Myocyte (in vitro differentiated cells): ENCODE measurements at regions not wholly inside any gene's neighbourhood (a gene's known extent, or its start where the extent isn't known, plus 50 kb on each side); places are given as distances from the start of the nearest gene placed in this dataset.

Source experiments
- DNase-seq: peaks from one replicate; pipeline ENCODE4 v3.0.0-alpha.2; 2012; ENCODE audit warnings: low read depth

- no peak for DNase-seq
Measured at GRCh38 chr11:39145346-39145745, 2314.1 kb downstream of the LRRC4C start.

GRCh38 chr11:39144351-39145130, 2314.9 kb downstream of the LRRC4C start:
- DNase-seq: no peak

- no peak for DNase-seq
Measured at GRCh38 chr11:39139581-39139980, 2319.9 kb downstream of the LRRC4C start.

DNA sequence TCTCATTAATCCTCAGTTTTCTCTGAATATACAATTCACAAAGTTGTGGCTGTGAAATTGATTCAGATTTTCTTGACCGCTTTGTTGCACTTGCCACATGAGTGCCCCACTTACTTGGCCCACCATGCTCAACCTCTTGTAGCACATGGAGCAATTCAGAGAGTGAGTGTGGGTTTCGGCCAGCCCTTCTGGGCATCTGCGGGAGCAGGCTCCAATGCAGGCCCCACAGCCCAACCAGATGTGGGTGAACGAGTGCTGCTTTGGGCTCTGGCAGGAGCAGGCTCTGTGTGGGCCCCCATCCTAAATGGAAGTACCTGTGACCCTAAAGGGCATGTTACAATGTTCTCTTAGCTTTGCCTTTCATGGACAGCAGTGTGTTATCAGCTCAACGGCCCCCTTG, 2338.6 kb downstream of the LRRC4C start:
- DNase-seq: no peak

DNA sequence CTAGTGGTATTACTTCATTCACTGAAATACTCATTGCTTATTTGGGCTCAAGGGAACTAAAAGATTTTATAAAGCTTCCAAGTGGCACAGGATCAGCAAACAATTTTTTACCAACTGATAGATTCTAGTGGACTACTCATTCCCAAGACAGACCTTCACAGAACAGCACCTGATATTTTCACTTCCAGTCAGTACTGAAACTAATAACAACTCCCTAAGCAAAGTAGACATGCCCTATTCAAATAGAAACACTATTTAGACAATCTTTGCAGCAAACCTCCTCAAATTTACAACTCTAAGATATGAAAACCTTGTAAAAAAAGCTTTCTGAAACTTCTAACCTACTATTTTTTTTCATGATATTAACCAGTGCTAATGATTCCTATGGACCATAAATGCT, 2345.8 kb downstream of the LRRC4C start:
- no peak for DNase-seq

DNA sequence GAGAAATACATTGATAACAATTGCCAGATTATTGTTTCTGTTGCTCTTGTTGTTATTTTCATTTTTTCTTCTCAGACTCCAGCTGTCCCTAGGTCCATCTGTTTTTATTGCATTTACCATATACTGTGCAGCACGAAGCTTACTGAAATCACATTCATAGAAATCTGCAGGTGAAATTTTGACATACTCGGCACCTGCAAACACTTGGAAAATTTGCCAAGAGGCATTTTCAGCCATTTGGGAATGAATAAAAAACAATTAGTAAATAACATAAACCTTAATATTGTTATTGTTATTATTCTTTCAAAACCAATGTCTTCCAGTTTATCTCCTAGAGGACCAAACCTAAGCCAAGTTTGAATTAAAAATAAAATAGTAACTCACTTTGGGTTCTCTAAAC, 2357.2 kb downstream of the LRRC4C start:
- DNase-seq: no peak

DNA sequence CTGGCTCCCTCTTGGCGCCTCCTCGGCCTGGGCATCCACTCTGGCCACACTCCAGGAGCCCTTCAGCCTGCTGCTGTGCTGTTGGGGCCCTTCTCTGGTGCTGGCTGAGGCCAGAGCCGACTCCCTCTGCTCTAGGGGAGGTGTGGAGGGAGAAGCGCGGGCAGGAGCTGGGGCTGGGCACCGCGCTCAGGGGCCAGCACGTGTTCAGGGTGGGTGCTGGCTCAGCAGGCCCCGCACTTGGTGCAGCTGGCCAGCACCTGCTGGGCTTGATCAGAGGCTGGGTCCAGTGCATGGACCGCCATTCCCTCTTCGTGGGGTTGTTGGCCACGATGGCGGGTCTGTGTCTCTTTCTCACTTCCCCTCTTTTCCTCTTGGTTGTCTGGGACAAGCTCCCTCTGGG, 2381.0 kb downstream of the LRRC4C start:
- no peak for DNase-seq

GRCh38 chr11:39037611-39038010, 2421.8 kb downstream of the LRRC4C start:
- DNase-seq: no peak

DNA sequence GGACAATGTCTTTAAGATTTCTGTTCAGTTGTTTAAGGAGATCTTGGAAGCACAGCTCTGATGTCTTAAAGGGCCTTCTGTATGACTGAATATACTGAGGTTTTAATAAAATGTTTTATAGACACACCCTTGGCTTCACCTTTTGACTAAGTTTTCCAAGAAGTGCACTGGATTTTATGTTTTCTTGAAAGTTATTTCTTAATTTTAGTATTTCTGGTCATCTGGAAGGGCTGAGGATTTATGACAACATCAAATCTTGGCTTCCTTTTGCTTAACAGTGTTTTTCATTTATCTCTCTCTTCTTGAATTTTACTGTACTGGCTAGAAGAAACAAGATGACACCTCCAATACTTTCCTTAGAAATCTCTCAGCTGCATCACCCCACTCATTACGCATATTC, 2423.4 kb downstream of the LRRC4C start:
- DNase-seq: no peak

DNA sequence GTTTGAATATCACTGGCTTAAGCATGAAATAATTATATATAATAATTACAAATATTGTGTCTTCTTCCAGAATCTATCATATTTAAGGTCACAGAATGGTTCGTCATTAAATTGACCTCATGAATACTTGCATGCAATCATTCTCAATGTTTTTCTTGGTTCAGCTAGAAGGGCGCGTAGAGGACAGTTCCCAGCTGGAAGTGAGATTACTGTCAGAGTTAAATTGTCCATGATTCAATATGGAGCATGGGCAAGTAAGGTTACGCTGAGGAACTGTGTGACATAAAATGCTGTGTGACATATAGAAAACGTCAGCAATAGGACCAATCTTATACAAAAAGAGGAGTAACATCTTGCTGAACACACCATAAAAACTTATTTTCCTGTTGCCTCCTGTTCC, 2423.5 kb upstream of the RAG2 start:
- DNase-seq: no peak

GRCh38 chr11:39011797-39012196, 2413.8 kb upstream of the RAG2 start:
- no peak for DNase-seq

DNA sequence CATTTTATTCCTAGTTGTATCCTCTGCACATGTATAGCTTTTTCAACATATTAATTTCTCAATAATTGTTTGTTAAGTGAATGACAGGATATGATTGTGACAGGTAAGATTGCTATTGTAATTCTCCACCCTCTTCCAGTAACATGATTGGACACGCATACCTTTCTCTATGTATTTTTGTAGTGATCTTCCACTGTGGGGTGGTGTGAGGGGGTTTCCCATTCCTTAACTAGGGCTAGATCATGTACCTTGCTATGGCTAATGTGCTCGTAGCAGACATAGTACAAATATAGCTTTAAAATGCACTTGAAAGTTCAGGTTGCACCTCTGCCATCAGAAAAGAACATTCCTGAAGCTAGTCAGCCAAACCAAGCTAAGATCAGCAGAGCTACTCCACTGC, 2392.8 kb upstream of the RAG2 start:
- DNase-seq: no peak

- DNase-seq: no peak
Measured at GRCh38 chr11:38990139-38990538, 2392.1 kb upstream of the RAG2 start.

DNA sequence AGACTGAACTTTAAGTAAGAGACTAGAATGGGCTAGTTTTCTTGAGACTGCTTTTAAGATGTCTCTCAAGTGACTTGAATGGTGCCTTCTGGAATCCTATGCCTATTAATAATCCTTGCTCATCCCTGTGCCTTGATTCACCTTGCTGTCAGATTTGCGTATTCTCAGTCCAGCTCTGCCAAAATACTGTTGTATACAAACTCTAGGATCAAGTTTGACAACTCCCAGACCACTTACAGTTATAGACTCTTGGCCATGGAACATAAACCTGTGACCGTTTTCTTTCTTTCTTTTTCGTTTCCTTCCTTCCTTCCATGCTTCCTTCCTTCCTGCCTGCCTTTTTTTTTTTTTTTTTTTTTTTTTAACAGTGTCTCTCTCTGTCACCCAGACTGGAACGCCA, 2390.9 kb upstream of the RAG2 start:
- DNase-seq: no peak

DNA sequence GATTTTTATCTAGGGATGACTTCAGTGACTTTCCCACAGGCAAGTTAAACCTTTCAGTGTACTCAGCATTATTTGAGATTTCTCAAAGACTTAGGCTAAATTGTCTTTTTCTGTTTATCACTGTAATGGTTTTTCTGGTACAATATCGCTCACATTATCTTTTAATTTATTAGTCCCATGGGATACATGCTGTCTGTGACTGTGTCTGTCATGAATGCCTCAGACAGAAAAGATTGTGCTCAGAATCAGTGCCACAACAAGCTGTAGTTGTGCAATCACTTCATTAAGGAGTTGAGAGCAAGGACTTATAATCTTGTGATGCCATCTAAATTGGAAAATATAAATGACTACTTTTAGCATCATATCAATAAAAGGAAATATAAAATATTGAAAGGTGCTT, 2374.2 kb upstream of the RAG2 start:
- DNase-seq: no peak

- no peak for DNase-seq
Measured at GRCh38 chr11:38971141-38971540, 2373.1 kb upstream of the RAG2 start.

GRCh38 chr11:38968951-38969350, 2370.9 kb upstream of the RAG2 start:
- no peak for DNase-seq

- no peak for DNase-seq
Measured at GRCh38 chr11:38952698-38953097, 2354.7 kb upstream of the RAG2 start.

DNA sequence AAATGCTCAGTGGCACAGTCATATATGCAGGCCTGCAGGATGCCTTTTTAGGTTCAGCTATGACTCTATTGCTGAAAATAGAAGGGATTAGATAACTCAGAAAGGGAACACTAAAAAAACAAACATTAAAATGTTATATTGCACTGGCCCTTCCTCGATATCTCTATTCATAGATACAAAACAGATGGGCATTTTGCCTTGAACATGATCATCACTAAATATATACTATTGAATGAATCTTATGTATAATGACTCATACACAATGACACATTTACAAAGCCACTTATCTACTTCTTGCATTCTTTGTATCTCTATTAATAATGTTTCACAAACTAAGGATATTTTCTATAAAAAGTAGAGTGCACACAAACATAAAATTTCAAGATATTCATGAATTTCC, 2352.8 kb upstream of the RAG2 start:
- DNase-seq: no peak

DNA sequence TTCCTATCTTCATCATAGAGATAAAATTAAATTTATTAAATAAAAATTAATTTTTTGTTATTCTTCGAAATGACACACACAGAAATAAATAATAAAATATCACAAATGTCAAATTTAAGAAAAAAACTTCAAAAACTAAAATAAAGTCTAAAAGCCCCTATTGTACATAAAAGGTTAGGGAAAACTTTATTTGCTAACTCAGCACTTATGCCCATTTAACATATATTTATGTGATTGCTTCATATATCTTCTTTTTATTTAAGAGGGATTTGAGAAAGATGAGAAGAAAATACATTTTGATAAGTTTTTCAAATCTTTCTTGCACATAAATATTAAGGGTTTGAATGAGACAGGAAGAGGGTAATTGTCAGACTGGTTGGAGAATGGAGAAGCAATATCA, 2350.4 kb upstream of the RAG2 start:
- DNase-seq: no peak

GRCh38 chr11:38937709-38938108, 2339.7 kb upstream of the RAG2 start:
- DNase-seq: no peak

- DNase-seq: no peak
Measured at GRCh38 chr11:38935941-38936340, 2337.9 kb upstream of the RAG2 start.

DNA sequence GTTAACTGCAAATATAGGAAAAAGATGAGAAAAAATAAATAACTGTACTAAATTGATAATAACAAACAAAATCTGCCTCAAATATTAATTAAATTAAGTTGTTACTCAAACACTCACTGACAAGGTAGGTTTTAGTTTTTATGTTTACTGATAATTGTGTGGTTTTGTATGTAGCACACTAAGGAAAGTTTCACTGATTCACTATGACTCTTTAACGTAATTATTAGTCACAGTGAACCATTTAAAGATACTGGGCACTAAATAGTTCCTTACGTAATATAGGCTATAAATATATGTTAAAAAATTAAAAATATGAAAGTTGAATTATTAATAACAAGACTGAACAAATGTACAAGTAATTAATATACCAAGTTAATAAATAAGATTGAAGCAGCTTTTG, 2330.0 kb upstream of the RAG2 start:
- DNase-seq: no peak

DNA sequence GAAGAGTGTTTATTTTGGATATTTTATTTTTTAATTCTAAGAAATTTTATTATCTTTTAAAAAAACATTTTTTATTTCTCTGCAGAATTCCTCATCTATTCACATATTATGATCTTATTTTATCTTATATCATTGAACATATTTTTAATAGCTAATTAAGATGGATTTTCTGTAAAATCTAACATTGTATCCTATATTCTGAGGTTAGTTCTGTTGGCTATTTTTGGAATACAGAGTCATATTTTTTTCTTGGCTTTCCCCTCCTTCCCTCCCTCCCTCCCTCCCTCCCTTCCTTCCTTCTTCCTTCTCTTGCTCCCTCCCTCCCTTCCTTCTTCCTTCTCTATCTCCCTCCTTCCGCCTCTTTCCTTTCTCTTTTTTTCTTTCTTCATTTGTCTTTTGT, 2326.6 kb upstream of the RAG2 start:
- DNase-seq: no peak
